HCT116 (cell line): ENCODE measurements at regions not wholly inside any gene's neighbourhood (a gene's known extent, or its start where the extent isn't known, plus 50 kb on each side); places are given as distances from the start of the nearest gene placed in this dataset.

ENCODE experiments used
- ATAC-seq: fragments of 200-7000 bp; cut with Tn5 transposase; 2 replicates; pipeline ENCODE4 v1.9.1; 2020; ENCODE audit warnings: mild to moderate bottlenecking, moderate library complexity
- BruUV-seq: library from RNA; stranded (reverse); fragments of 400-500 nt; replicated peaks from 2 replicates; lab custom pipeline; 2021; lab: Mats Ljungman, UMichigan
- CTCF ChIA-PET: fragments of 300-600 bp; sonication (Branson Sonifier 250); formaldehyde crosslinking; loops from one replicate; lab custom pipeline; 2021; ENCODE audit warnings: antibody characterized with exemption; lab: Charles Lee
- POLR2A ChIA-PET: fragments of 300-600, 350-600 bp; sonication (Branson Sonifier 250); formaldehyde crosslinking; loops from one replicate; lab custom pipeline; 2021; ENCODE audit warnings: antibody characterized with exemption; lab: Charles Lee
- RAD21 ChIA-PET, 2 experiments: fragments of 300-600 bp; sonication (Branson Sonifier 250); formaldehyde crosslinking; loops; one replicate each; lab custom pipeline; 2023; ENCODE audit warnings: low total read pairs in 2 of 2; ENCODE audit not compliant: uncharacterized antibody in 2 of 2, unreplicated experiment in 2 of 2, low non-redundant PET in 1 of 2; lab: Charles Lee
- DNase-seq: peaks from one replicate; pipeline ENCODE4 v3.0.0-alpha.2; 2010; ENCODE audit warnings: low read depth, low spot score
- H2AFZ ChIP-seq: fragments of 200-600 bp; shearing (Covaris generic), sonication (generic); 2 replicates; pipeline ENCODE4 v1.6.1; 2017; ENCODE audit warnings: low read depth, mixed run types, mixed read lengths, antibody characterized with exemption, low read length; ENCODE audit not compliant: poor library complexity, severe bottlenecking
- H3K27ac ChIP-seq: 2 replicates; pipeline ENCODE4 v1.5.1; 2012; ENCODE audit warnings: low read depth, low read length
- H3K27me3 ChIP-seq: fragments of 200-600 bp; sonication (generic); 2 replicates; pipeline ENCODE4 v1.6.1; 2016; ENCODE audit warnings: mixed run types, low read length, mixed read lengths; ENCODE audit not compliant: insufficient read depth
- H3K36me3 ChIP-seq, 2 experiments: fragments of 200-500 bp in 1 of 2; fragments of 200-600 bp in 1 of 2; sonication (Bioruptor generic) in 1 of 2; sonication (generic) in 1 of 2; 2 replicates each; pipeline versions ENCODE4 v1.5.1 to v1.6.1; 2014 to 2016; ENCODE audit warnings: low read length in 2 of 2, inconsistent platforms in 1 of 2, mixed read lengths in 1 of 2, mixed run types in 1 of 2; ENCODE audit not compliant: insufficient read depth in 2 of 2, control insufficient read depth in 1 of 2
- H3K4me1 ChIP-seq, 2 experiments: fragments of 200-600 bp in 1 of 2; sonication (generic) in 1 of 2; 2 replicates each; pipeline versions ENCODE4 v1.5.1 to v1.6.1; 2012 to 2017; ENCODE audit warnings: low read length in 2 of 2, inconsistent platforms in 1 of 2, mild to moderate bottlenecking in 1 of 2, mixed read lengths in 1 of 2, mixed run types in 1 of 2, moderate library complexity in 1 of 2; ENCODE audit not compliant: insufficient read depth in 2 of 2, control insufficient read depth in 1 of 2
- H3K4me2 ChIP-seq: fragments of 200-600 bp; sonication (generic); 2 replicates; pipeline ENCODE4 v1.6.1; 2017; ENCODE audit warnings: mixed run types, low read length, mixed read lengths
- H3K4me3 ChIP-seq, 2 experiments: fragments of 200-600 bp in 1 of 2; sonication (generic) in 1 of 2; replicated peaks in 1 of 2; 2 replicates each; pipeline ENCODE4 v1.5.1; 2011 to 2016; ENCODE audit warnings: low read length in 2 of 2, control low read depth in 1 of 2, low read depth in 1 of 2, mild to moderate bottlenecking in 1 of 2, mixed read lengths in 1 of 2, mixed run types in 1 of 2
- H3K79me2 ChIP-seq: fragments of 200-600 bp; sonication (generic); 2 replicates; pipeline ENCODE4 v1.6.1; 2017; ENCODE audit warnings: mild to moderate bottlenecking, mixed run types, low read length, moderate library complexity, mixed read lengths; ENCODE audit not compliant: insufficient read depth
- H3K9ac ChIP-seq: fragments of 200-600 bp; sonication (generic); 2 replicates; pipeline ENCODE4 v1.6.1; 2016; ENCODE audit warnings: low read length, mixed read lengths
- H3K9me2 ChIP-seq: fragments of 200-600 bp; sonication (generic), shearing (Covaris generic); 2 replicates; pipeline ENCODE4 v1.6.1; 2017; ENCODE audit warnings: mixed run types, mild to moderate bottlenecking, moderate library complexity; ENCODE audit not compliant: insufficient read depth
- H3K9me3 ChIP-seq, 2 experiments: fragments of 200-500 bp in 1 of 2; fragments of 200-600 bp in 1 of 2; sonication (Bioruptor generic) in 1 of 2; sonication (generic) in 1 of 2; 2 replicates each; pipeline ENCODE4 v1.6.1; 2014 to 2017; ENCODE audit warnings: low read length in 2 of 2, mixed read lengths in 2 of 2, inconsistent platforms in 1 of 2, low read depth in 1 of 2, mild to moderate bottlenecking in 1 of 2, mixed run types in 1 of 2, moderate library complexity in 1 of 2; ENCODE audit not compliant: control insufficient read depth in 1 of 2, insufficient read depth in 1 of 2
- H4K20me1 ChIP-seq: fragments of 200-600 bp; sonication (generic), shearing (Covaris generic); 2 replicates; pipeline ENCODE4 v1.6.1; 2017; ENCODE audit warnings: mixed run types, mild to moderate bottlenecking, moderate library complexity; ENCODE audit not compliant: insufficient read depth
- CBX3 ChIP-seq: IDR thresholded peaks from 2 replicates; pipeline ENCODE4 v1.6.1; 2012; ENCODE audit warnings: low read depth
- CEBPB ChIP-seq: IDR thresholded peaks from 2 replicates; pipeline ENCODE4 v1.6.1; 2012; ENCODE audit warnings: low read depth
- CTCF ChIP-seq, 3 experiments: fragments of 200-600 bp in 1 of 3; sonication (generic) in 1 of 3; IDR thresholded peaks in 2 of 3; conservative IDR thresholded peaks in 1 of 3; 2 replicates each; pipeline ENCODE4 v1.5.1; 2012 to 2017; ENCODE audit warnings: low read depth in 2 of 3, low read length in 2 of 3, antibody characterized with exemption in 1 of 3, borderline replicate concordance in 1 of 3, control low read depth in 1 of 3, mild to moderate bottlenecking in 1 of 3, mixed read lengths in 1 of 3, mixed run types in 1 of 3, moderate library complexity in 1 of 3; ENCODE audit not compliant: insufficient read depth in 1 of 3
- EGR1 ChIP-seq: IDR thresholded peaks from 2 replicates; pipeline ENCODE4 v1.6.1; 2012; ENCODE audit warnings: low read depth
- ELF1 ChIP-seq: IDR thresholded peaks from 2 replicates; pipeline ENCODE4 v1.6.1; 2012; ENCODE audit warnings: low read depth, borderline replicate concordance
- EZH2 ChIP-seq: fragments of 200-600 bp; sonication (generic); IDR thresholded peaks from 2 replicates; pipeline ENCODE4 v1.6.1; 2017; ENCODE audit warnings: antibody characterized with exemption, mixed run types
- EZH2phosphoT487 ChIP-seq: fragments of 200-600 bp; IDR thresholded peaks from 2 replicates; pipeline ENCODE4 v1.6.1; 2018; ENCODE audit warnings: antibody characterized with exemption, borderline replicate concordance
- JUND ChIP-seq: IDR thresholded peaks from 2 replicates; pipeline ENCODE4 v1.6.1; 2012
- POLR2A ChIP-seq: IDR thresholded peaks from 2 replicates; pipeline ENCODE4 v1.7.0; 2011; ENCODE audit warnings: borderline replicate concordance; ENCODE audit not compliant: insufficient read depth, insufficient read length; ENCODE audit errors: extremely low read depth
- POLR2AphosphoS5 ChIP-seq: IDR thresholded peaks from 2 replicates; pipeline ENCODE4 v1.6.1; 2011; ENCODE audit warnings: mild to moderate bottlenecking, low read depth, low read length, moderate library complexity
- REST ChIP-seq: IDR thresholded peaks from 2 replicates; pipeline ENCODE4 v1.6.1; 2012; ENCODE audit warnings: low read depth
- SIN3A ChIP-seq: IDR thresholded peaks from 2 replicates; pipeline ENCODE4 v1.6.1; 2012; ENCODE audit warnings: low read depth
- SP1 ChIP-seq: IDR thresholded peaks from 2 replicates; pipeline ENCODE4 v1.6.1; 2012; ENCODE audit warnings: low read depth
- TCF7L2 ChIP-seq: IDR thresholded peaks from 2 replicates; pipeline ENCODE4 v1.7.0; 2011; ENCODE audit warnings: borderline replicate concordance, inconsistent platforms; ENCODE audit not compliant: insufficient read depth, insufficient read length; ENCODE audit errors: extremely low read depth
- ZNF274 ChIP-seq: fragments of 200-500 bp; sonication (Bioruptor generic); IDR thresholded peaks from 2 replicates; pipeline ENCODE4 v1.6.1; 2014; ENCODE audit warnings: mild to moderate bottlenecking, low read depth, low read length, inconsistent platforms
- intact Hi-C: fragments of 100-400 bp; cut with micrococcal nuclease; formaldehyde crosslinking; loops from 2 replicates; pipeline ENCODE4 v1.10.0; 2022
- TF ChIP-seq, protein P1 (sequence below): IDR thresholded peaks from 2 replicates; pipeline ENCODE4 v1.6.1; 2012

- ATAC-seq, result no peak
- CTCF ChIA-PET, result no interaction called here
- DNase-seq, result no peak
- no peak overlapping the region for H3K4me2 ChIP-seq
- RAD21 ChIA-PET, result no interaction called here
- no peak overlapping the region for H3K4me3 ChIP-seq
- BruUV-seq, result no TSS peak
- H3K9ac ChIP-seq, result no peak overlapping the region
- H4K20me1 ChIP-seq, result no peaks in the 10 kb centered on the region
- POLR2A ChIA-PET, result no interaction called here
- H3K4me1 ChIP-seq, result no peaks in the 10 kb centered on the region
- no peaks in the 10 kb centered on the region for H3K9me2 ChIP-seq
- no peaks in the 10 kb centered on the region for H3K36me3 ChIP-seq
- H3K9me3 ChIP-seq, result no peaks in the 10 kb centered on the region
- intact Hi-C loops, result no loop called here
- H3K79me2 ChIP-seq, result no peaks in the 10 kb centered on the region
- H3K27ac ChIP-seq, result no peak overlapping the region
- H3K27me3 ChIP-seq, result no peaks in the 10 kb centered on the region
- H2AFZ ChIP-seq, result no peak overlapping the region
- TF ChIP-seq EZH2 (no peak), CTCF (IDR thresholded peaks at IDR 0.05 in 2 of 3, conservative IDR thresholded peaks at IDR 0.05 in 1 of 3; ENCODE audit: borderline replicate concordance in 1 of 3, insufficient read depth in 1 of 3, low read depth in 2 of 3, low read length in 2 of 3) (no peak), TCF7L2 (no peak), ZNF274 (no peak), SIN3A (no peak), POLR2A (no peak), ELF1 (no peak), SP1 (no peak), EZH2phosphoT487 (no peak)
Observed at GRCh38 chr7:118846977-118847376, 622.5 kb downstream of the ANKRD7 start.

DNA sequence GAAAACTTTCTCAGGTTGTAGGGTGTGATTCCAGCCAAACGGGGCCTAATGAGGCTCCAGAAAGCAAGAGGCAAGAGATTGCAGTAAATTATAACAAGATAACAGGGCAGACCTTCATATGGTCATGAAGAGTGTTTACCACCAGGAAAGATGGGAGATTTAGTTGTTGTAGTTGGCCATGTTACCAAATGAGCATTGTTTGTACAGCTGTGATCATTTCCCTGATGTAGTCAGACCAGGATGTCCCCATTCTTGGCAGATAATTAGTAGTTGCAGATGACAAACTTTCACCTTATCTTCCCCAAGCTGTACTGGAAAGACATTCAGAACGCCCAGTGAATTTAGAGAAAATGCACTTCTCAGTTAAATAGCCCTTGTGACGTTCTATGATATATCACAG, 630.8 kb downstream of the ANKRD7 start:
- Histone ChIP-seq H3K27me3 (no peaks in the 10 kb centered on the region), H3K79me2 (no peaks in the 10 kb centered on the region), H3K4me3 (no peak overlapping the region), H3K4me1 (no peaks in the 10 kb centered on the region), H3K9me2 (no peaks in the 10 kb centered on the region), H3K9ac (no peak overlapping the region), H3K27ac (no peak overlapping the region), H3K4me2 (no peak overlapping the region), H3K9me3 (no peaks in the 10 kb centered on the region), H3K36me3 (no peaks in the 10 kb centered on the region), H2AFZ (no peak overlapping the region), H4K20me1 (no peaks in the 10 kb centered on the region)
- RAD21 ChIA-PET, result no interaction called here
- DNase-seq, result no peak
- CTCF ChIA-PET, result interaction anchor here (1.0 kb wide), 1 partner anchor 15 kb away, joined by 3 read pairs; no protein-coding TSS in a partner anchor
- intact Hi-C loops, result no loop called here
- no peak for ATAC-seq
- POLR2A ChIA-PET, result no interaction called here
- no TSS peak for BruUV-seq
- no peak for TF ChIP-seq SIN3A
- TF ChIP-seq REST, result no peak
- TF ChIP-seq SP1, result no peak
- no peak for TF ChIP-seq ZNF274
- no peak for TF ChIP-seq CBX3
- no peak for TF ChIP-seq CEBPB
- TF ChIP-seq EGR1, result no peak
- no peak for TF ChIP-seq JUND
- no peak for TF ChIP-seq TCF7L2
- no peak for TF ChIP-seq POLR2A
- TF ChIP-seq POLR2AphosphoS5, result no peak
- TF ChIP-seq, protein P1, sequence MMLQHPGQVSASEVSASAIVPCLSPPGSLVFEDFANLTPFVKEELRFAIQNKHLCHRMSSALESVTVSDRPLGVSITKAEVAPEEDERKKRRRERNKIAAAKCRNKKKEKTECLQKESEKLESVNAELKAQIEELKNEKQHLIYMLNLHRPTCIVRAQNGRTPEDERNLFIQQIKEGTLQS, result no peak
